ENCODE measurements at regions not wholly inside any gene's neighbourhood (a gene's known extent, or its start where the extent isn't known, plus 50 kb on each side); places are given as distances from the start of the nearest gene placed in this dataset.

DNA sequence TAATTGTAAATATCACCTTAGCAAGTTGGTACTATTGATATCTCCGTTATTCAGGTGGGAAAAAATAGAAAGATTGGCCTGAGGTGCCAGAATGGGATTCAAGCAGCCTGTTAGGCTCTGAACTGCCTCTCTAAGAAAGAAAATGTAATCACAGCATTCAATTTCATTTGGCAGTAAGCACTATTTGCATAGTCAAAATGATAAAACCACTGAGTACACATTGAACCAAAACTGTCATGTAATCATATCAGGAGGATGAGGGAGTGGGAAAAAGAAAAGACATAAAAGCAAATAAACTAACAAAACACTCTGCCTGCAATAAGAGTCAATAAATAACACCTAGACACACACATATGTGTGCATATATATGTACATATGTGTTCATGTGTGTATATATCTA is 103.9 kb upstream of the TACR1 start:
- TF ChIP-seq, protein P1, sequence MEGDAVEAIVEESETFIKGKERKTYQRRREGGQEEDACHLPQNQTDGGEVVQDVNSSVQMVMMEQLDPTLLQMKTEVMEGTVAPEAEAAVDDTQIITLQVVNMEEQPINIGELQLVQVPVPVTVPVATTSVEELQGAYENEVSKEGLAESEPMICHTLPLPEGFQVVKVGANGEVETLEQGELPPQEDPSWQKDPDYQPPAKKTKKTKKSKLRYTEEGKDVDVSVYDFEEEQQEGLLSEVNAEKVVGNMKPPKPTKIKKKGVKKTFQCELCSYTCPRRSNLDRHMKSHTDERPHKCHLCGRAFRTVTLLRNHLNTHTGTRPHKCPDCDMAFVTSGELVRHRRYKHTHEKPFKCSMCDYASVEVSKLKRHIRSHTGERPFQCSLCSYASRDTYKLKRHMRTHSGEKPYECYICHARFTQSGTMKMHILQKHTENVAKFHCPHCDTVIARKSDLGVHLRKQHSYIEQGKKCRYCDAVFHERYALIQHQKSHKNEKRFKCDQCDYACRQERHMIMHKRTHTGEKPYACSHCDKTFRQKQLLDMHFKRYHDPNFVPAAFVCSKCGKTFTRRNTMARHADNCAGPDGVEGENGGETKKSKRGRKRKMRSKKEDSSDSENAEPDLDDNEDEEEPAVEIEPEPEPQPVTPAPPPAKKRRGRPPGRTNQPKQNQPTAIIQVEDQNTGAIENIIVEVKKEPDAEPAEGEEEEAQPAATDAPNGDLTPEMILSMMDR (conservative IDR thresholded peaks at IDR 0.05; ENCODE audit: low read length): no peak
- no peak for TF ChIP-seq EZH2phosphoT487 (IDR thresholded peaks at IDR 0.05; ENCODE audit: borderline replicate concordance, low read depth, low read length)

Measured in OCI-LY7 (cell line).